OCI-M2 (cell line): ENCODE measurements at regions not wholly inside any gene's neighbourhood (a gene's known extent, or its start where the extent isn't known, plus 50 kb on each side); places are given as distances from the start of the nearest gene placed in this dataset.

ENCODE experiments used
- DNase-seq: peaks from one replicate; lab custom pipeline; 2025; ENCODE audit not compliant: unreplicated experiment; lab: John Stamatoyannopoulos, UW

DNA sequence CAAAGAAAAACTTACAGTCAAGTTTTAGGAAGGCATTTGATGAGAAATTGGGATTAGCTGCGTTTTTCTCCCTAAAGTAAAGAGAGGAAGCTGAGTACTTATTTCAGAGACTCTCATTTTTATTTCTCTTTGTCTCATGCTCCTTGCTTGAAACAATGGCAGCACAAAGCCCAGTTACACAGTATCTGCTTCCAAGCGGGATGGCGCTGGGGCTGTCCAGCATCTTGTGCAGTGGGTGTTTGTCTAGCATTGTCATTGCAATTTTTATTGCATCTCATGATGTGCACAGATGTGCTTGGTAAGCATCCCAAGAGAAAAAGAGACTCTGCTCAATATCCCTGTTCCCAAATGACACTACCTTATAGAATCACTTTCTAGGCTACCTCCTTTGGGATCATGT is 102.8 kb upstream of the ZNF521 start:
- no peak for DNase-seq

DNA sequence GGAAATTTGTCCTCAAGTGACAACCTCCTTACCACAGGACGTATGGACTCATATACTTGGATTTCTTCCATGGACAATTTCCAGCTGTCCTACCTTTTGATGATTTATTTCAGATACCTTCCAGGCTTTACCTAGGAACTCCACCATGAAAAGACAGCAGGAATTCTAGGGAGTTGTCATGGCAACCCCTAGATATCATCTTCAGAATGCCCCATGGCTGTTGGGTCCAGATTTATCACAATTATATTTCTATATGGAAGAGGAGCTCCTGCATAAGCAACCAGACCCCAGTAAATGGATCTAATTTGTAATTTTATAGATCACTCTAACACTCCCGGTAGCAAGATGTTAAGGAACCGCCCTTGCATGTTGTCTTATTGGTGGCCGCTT is 102.3 kb upstream of the ZNF521 start:
- DNase-seq = no peak

DNA sequence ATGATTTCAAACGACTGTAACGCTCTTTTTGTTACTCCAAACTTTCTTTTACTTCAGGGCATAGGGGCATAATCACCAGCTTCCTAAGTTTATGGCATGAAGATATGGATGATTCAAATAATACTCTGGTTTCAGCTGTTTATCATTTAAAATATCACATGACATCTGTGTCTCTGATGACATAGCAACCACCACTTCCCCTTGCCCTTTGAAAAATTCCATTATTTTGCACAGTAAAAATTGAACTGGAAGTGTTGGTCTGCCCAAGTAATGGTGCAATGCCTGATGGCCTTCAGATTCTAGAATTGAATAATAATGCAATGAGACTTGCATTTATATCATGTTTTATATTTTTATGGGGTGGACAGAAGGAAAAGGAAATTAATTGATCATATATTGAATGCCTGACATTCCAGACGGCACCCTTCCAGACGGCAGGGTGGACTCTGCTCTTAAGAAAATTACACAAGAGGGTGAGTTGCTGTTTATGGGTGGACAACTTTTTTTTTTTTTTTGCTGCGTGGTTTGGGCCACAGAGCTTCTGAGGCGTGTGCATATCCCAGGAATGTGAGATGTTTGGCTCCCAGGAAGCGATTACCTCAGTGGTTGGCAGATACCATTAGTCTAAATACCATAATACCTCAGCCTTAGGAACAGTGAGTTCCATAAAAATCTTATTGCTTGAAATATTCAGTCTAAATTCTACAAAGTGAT is 101.7 kb upstream of the ZNF521 start:
- no peak for DNase-seq

DNA sequence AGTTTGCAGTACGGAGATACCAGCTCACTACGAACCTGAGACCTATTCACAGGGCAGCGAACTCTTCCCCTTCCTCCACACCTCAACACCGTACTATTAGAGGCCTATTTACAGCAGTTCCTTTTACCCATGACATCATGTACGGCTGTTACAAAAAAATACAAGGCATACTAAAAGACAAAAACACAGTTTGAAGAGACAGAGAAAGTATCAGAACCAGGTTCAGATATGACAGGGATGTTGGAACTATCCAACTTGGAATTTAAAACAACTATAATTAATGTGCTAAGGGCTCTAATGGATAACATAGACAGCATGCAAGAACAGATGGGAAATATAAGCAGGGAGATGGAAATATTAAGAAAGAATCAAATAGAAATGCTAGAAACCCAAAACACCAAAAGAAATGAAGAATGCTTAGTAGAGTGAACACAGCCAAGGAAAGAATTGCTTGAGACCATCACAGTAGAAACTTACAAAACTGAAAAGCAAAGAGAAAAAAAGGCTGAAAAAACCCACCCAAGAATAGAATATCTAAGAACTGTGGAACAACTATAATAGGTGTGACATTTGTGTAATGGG is 99.2 kb upstream of the ZNF521 start:
- no peak for DNase-seq

DNA sequence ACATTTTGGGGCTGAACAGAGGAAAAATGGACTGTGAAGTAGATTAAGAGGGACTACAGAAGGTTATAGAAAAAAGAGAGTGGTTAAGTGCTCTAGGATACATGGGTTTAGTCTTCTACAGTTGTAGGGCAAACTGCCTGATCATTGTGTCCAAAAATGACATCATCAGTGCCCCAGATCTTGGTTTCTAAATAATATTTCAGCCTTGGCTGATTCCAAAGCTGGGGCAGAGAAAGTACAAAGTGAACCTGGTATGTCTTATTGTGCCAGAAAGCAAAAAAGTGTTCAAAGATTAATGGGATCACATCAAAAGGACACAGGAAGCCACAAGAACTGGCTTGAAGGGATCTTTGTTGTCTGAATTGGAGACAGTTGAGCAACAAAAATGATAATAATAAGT is 97.1 kb upstream of the ZNF521 start:
- DNase-seq = no peak

DNA sequence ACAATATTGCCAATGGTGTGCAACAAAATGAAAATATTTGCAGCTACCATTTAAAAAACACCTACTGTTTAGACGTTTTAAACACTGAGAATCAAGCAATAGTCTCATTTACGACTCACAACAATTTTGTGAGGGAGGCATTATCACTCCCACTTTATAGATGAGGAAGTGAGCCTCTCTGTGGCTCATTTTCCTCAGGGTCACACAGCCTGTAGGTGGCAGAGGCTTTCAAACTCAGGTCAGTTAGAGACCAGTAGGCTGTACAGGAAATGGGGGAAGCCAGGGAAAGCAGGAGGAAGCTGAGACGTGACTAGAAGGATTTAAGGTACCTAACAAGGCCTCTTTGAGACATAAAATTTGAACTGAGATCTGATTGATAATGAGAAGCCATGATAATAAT is 95.0 kb upstream of the ZNF521 start:
- DNase-seq = no peak

DNA sequence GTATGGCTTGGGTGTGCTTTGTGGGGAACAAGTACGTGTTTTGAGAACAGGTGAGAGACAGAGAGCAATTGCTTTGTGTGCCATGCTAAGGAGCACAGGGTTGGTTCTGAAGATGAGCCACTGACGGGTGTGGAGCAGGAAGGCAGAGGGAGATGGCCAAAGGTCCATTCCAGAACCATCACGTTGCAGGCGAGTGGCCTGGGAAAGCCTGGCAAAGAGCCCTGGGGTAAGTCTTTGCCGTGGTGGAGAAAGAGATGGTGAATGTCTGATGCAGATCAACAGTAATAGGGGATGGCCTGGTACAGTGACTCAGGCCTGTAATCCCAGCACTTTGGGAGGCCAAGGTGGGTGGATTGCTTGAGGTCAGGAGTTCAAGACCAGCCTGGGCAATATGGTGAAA is 93.5 kb upstream of the ZNF521 start:
- no peak for DNase-seq

DNA sequence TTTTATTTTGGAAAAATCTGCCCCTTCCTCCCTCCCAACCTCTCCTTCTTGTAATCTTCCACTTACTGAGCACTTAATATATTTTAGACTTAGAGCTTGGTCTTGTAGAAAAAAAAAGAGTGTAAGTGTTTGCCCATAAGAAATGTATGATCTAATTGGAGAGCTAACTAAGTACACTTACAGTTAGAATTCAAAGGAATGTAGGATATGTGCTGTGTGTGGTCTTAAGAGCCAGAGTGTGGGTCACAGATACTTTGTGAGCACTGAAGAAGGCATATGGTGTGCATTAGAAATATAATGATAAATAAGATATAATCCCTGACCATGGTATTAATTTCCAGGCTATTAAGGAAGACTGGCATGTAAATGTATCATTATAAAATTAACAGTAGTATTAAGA is 91.8 kb upstream of the ZNF521 start:
- DNase-seq = no peak

DNA sequence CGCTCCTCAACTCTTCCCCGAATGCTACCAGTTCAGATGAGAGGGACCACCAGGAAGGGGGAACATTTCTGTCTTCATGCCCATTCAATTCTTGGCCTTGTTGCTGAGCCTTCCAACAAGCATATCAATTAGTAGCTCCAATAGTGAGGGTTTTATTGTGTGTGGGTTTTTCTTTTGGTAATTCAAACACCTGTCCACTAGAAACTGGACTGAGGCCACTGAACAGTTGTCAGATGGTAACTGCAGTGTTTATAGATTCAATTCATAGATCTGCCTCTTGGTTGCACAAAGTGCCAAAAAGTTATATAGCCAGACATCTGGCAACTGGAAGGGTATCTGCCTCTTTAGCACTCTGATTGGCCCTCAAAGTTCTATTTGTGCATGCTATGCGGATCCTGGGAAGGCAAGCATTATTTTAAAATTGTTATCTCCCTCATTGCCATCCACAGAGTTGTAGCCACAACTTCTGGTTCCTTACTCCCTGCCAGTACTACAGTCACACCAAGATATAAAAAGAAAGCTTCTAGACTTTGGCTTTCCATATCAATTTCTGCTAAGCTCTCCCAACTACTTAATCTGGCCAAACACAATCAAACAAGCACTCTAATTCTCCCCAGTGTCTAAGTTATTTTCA is 83.3 kb upstream of the ZNF521 start:
- no peak for DNase-seq

DNA sequence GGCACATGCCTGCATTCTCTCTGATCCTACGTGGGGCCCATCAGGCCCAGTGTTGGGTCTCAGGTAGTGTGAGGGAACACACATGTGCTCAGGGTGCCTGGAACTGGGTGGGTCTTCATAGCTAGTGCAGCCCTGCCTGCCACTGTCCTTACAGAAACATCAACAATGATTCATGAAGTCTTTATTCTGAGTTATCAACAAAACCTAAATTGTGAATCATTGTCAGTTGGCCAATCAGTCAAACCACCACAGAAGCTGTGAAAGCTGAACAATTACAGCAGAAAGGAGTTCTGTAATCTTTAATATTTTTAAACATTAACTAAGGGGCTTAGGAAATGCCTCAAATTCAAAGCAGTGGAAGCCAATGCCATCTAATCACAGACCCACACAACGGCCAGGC is 82.8 kb upstream of the ZNF521 start:
- DNase-seq = no peak

DNA sequence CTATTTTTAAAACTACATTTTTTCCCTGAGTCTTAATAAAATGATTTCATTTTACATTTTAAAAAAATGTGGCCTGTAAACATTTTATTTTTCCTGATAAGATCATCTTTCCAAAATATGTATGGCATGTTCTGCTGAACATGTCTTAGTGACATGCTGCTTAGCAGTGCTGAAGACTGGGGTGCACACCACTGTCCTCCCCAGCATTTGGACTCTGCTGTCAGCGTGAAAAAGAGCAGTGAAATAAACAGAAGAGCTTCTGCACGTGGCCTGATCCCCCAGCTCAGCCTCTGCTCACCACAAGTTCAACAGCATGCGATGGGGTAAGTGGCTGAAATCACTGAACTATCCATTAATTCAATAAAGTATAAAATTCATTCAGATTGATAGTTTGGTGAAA is 81.6 kb upstream of the ZNF521 start:
- DNase-seq = no peak

DNA sequence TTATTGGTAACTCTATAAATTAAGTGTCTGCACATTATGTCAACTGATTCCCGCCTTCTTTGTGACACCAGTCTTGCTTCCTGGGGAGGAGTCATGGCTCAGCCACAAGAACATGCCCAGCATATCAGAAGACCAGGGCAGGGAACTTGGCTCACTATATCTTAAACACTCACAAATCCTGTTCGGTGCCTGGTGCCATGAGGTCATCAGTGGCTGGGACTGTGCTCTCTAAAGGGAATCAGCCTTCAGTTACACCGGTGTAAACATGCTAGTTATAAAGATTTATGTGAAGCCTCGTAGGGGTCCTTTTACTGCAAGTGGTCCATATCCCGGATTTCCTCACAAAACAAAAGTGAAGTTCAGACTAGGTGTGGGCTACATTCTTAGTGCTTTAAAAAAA is 73.1 kb upstream of the ZNF521 start:
- no peak for DNase-seq

DNA sequence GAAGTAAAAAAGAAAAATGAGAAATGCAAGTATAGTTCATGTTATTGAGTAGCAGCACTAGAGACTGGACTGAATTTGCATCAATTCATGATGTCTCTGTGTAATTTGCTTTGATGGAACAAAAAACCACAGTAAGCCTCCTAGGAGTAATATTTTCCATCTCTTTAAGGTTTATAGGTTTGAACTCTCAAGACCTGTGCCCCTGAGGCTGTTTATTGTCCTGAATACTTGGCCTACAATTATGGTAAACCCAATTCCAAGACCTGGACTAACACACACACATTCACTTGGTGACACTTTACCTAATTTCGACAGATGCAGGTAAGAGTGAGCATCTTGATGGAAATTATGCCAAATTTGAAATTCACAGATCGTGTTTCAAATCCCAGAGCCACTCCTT is 71.8 kb upstream of the ZNF521 start:
- no peak for DNase-seq

DNA sequence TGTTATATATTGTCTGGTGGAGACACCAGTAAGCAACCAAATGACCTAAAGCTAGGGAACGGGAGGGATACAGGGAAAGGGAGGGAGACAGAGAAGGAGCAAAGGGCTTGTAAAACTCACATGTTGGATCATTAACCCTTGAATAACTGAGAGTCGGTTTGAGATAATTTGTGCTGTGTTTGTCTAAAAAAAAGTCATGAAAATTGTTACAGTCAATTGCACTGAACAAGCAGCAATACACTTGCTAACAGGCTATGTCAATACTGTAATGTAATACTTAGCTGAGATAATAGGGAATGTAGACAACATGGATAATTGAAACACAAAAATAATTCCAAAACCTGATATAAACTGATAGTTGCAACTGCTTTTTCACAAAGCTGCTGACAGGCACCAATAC is 71.3 kb upstream of the ZNF521 start:
- no peak for DNase-seq

DNA sequence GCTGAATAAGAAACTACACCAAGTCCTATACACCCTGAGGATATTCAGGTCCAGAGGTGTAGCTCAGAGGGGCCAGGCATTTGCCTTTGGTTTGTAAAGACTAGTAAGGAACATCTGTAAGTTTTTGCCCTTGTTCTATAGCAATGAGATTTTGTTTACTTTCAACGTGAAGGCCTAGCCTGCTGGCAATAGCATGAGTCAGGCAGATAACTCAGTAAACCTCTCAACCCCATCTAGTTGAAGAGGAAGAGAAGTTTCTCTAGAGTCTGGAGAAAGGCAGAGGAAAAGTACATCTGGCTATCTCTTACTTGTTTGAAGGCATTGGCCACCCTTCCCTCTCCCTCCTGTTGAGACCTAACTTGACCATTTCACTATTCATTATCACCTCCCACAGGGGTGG is 70.3 kb upstream of the ZNF521 start:
- DNase-seq = no peak

DNA sequence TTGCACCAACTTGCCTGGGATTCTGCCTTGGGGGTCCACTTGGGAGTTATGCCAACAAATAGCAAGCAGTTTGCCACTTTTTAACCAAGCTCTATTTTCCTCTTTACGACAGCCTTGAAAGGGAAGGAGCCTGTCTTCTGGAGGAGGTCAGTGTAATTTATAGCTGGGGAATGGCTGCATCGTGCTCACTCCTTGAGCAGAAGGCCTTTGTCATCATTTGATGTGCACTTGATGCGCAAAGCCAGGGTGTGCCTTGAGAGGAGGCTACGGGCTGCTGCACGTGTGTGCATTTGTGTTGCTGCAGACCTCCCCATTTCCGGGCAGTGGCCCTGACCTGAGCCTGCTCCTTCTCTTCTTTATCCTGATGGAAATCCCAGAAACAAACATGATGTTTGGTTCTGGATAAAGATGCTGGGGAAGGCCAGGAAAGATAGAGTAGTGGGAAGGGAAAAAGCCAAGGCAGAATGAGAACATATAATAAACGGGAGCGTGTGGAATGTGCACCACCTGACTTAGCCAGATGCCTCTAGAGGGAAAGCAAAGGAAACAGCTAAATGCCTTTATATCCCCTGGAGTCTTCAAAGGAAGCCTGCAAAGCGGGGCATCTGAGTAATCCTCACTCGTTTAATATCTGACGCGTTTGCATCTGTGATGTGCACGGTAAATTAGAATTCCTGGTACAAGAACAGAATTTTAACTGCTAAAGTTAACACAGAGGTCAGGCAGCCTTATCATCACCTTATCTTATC is 68.3 kb upstream of the ZNF521 start:
- no peak for DNase-seq

DNA sequence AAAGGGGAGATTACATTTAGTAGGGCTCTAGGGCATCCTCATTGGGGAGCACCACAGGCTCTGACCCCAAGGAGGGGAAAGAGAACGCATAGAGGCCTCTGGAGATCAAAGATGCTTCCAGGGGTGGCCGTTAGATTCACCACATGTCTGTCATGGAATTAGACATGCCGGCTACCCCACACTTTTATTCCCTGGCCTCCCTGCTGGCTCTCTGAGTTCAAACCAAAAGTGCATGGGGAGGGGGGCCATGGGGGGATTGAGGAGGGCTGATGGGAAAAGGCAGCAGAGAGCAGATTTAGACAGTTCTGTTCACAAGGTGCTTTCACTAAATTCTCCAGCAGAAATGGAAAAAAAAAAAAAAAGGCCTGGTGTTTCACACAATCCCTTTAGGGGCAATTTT is 64.4 kb upstream of the ZNF521 start:
- no peak for DNase-seq

DNA sequence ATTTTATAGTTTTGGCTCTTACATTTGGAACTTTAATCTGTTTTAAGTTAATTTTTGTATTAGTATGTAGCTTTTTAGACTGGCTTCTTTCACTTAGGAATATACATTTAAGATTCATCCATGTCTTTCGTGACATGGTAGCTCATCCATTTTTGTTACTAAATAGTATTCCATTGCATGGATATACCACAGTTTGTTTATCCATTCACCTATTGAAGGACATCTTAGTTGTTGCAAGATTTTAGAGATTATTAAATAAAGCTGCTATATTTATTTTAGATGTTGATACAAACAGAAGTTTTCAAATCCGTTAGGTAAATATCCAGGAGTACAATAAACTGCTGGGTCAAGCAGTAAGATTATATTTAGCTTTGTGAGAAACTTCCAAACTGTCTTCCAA is 58.0 kb upstream of the ZNF521 start:
- DNase-seq = no peak

DNA sequence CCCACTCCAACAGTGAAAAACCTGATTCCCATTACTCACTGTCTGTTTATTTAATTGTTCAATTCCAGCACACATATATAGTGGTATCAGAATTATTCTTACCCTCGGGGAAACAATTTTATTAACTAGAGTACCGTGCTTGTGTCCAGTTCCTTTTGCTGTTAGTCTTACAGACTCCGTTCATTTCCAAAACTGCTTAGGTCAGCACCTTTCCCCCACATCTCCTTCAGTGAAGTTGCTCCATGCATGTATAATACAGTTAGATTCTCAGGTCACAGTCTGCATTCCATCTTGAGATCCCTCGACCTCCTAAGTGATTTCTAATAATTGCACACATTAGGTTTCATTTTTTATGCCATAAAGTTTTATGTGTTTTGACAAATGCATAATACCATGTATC is 56.3 kb upstream of the ZNF521 start:
- no peak for DNase-seq
